ENCODE measurements at regions not wholly inside any gene's neighbourhood (a gene's known extent, or its start where the extent isn't known, plus 50 kb on each side); places are given as distances from the start of the nearest gene placed in this dataset.

- H3K14ac ChIP-seq (ENCODE audit: insufficient read length), result no peak overlapping the region
- ChIA-PET CTCF (ENCODE audit: partially characterized antibody) (no interaction called here), POLR2A (ENCODE audit: partially characterized antibody) (no interaction called here)
- no peak overlapping the region for H2BK5ac ChIP-seq (ENCODE audit: low read depth, low read length)
- peaks cover 0 to 3% (median 0%) of the 10 kb centered on the region in 4 experiments; a peak in 1 of 7 replicates for H3K4me1 ChIP-seq (replicated peaks in 1 of 4; ENCODE audit: control insufficient read depth in 3 of 4, insufficient read depth in 4 of 4, low read length in 3 of 4)
- H3K36me3 ChIP-seq (ENCODE audit: control insufficient read depth in 2 of 4, insufficient read depth in 4 of 4, low read length in 3 of 4), result no peaks in the 10 kb centered on the region
- H2BK120ac ChIP-seq (replicated peaks; ENCODE audit: low read depth, low read length), result no peak overlapping the region
- no peaks in the 10 kb centered on the region for H3K27me3 ChIP-seq (replicated peaks in 1 of 4; ENCODE audit: control insufficient read depth in 3 of 4, extremely low read depth in 1 of 4, insufficient read depth in 3 of 4, low read length in 3 of 4)
- no peaks in the 10 kb centered on the region; the same call in 1 of the 2 replicates for H3K23me2 ChIP-seq (ENCODE audit: low read depth, low read length)
- H3K9me3 ChIP-seq (ENCODE audit: insufficient read depth in 2 of 2, low read depth in 1 of 2, low read length in 1 of 2), result 0 out of 4 replicates have a peak, but pooled peaks cover 0 to 2% of the 10 kb centered on the region in 2 experiments
- no peak overlapping the region for H3K9ac ChIP-seq (replicated peaks in 1 of 4; ENCODE audit: extremely low read depth in 1 of 4, low read depth in 3 of 4, low read length in 3 of 4)
- no peak overlapping the region for H4K91ac ChIP-seq (replicated peaks; ENCODE audit: insufficient read length, low read length)
- H3K79me1 ChIP-seq (ENCODE audit: low read depth, low read length), result no peaks in the 10 kb centered on the region
- no peak overlapping the region for H2AK5ac ChIP-seq (ENCODE audit: low read depth, low read length)
- FAIRE-seq (no peak), DNase-seq (ENCODE audit: low read depth in 1 of 2, low spot score in 2 of 2) (no peak)
- no peaks in the 10 kb centered on the region for H3K79me2 ChIP-seq (ENCODE audit: control insufficient read depth in 1 of 2, insufficient read depth in 2 of 2, low read length in 2 of 2)
- H4K8ac ChIP-seq (ENCODE audit: extremely low read depth, insufficient read depth, low read length), result no peak overlapping the region
- no peaks in the 10 kb centered on the region for H4K20me1 ChIP-seq (replicated peaks in 1 of 2; ENCODE audit: control insufficient read depth in 1 of 2, insufficient read depth in 2 of 2, low read length in 2 of 2)
- no peak overlapping the region for H4K5ac ChIP-seq (ENCODE audit: insufficient read length, low read depth, low read length)
- H2BK12ac ChIP-seq (ENCODE audit: low read depth, low read length), result no peak overlapping the region
- H3K4ac ChIP-seq (replicated peaks; ENCODE audit: insufficient read length, low read depth, low read length), result no peak overlapping the region
- H3K4me2 ChIP-seq (ENCODE audit: insufficient read depth in 1 of 2, low read depth in 2 of 2, low read length in 2 of 2), result no peak overlapping the region
- no peak overlapping the region for H3K18ac ChIP-seq (ENCODE audit: extremely low read depth, low read length)
- H2BK15ac ChIP-seq (ENCODE audit: low read length), result no peak overlapping the region
- no peak overlapping the region for H3K4me3 ChIP-seq (ENCODE audit: extremely low read depth in 1 of 4, insufficient read depth in 2 of 4, low read depth in 3 of 4, low read length in 4 of 4)
- H3K23ac ChIP-seq (ENCODE audit: insufficient read length), result no peak overlapping the region
- no peak for TF ChIP-seq BCL11A (IDR thresholded peaks at IDR 0.05; ENCODE audit: low read depth in 2 of 2, low read length in 2 of 2)
- TF ChIP-seq MAX (IDR thresholded peaks at IDR 0.05), result no peak
- TF ChIP-seq CHD2 (IDR thresholded peaks at IDR 0.05; ENCODE audit: low read length), result no peak
- TF ChIP-seq EGR1 (IDR thresholded peaks at IDR 0.05; ENCODE audit: borderline replicate concordance, low read depth, low read length), result no peak
- 96% methylated on average over 1 of the region's 1 CpG; no CpG with 5 or more reads in 1 of the 2 experiments for WGBS, 2 experiments (ENCODE audit: extremely low coverage in 1 of 2, insufficient coverage in 1 of 2, insufficient read length in 1 of 2, insufficient replicate concordance in 2 of 2, low coverage in 1 of 2, low lambda C conversion rate in 2 of 2, missing lambda C conversion rate in 1 of 2)
- H2AFZ ChIP-seq (ENCODE audit: low read length), result no peak overlapping the region
- H3K27ac ChIP-seq (ENCODE audit: low read depth, low read length), result no peak overlapping the region
- H3K56ac ChIP-seq (replicated peaks; ENCODE audit: insufficient read length, low read depth, low read length), result no peak overlapping the region
- H2BK20ac ChIP-seq (ENCODE audit: low read length), result no peak overlapping the region
Observed at GRCh38 chr12:102645968-102646367, 165.6 kb upstream of the IGF1 start.

Data from H1 (cell line).